Trophoblast cell (in vitro differentiated cells and primary cell): ENCODE measurements at regions not wholly inside any gene's neighbourhood (a gene's known extent, or its start where the extent isn't known, plus 50 kb on each side); places are given as distances from the start of the nearest gene placed in this dataset.

Source experiments
- DNase-seq, 2 donors: peaks; one replicate each; pipeline ENCODE4 v3.0.0-alpha.2; 2016
- H2AFZ ChIP-seq: 2 replicates; pipeline ENCODE4 v1.6.1; 2013; ENCODE audit warnings: low read length, moderate library complexity, mild to moderate bottlenecking; ENCODE audit not compliant: insufficient read depth, poor library complexity
- H2AK5ac ChIP-seq: 2 replicates; pipeline ENCODE4 v1.6.1; 2013; ENCODE audit warnings: mild to moderate bottlenecking, low read length
- H2BK120ac ChIP-seq: 2 replicates; pipeline ENCODE4 v1.6.1; 2013; ENCODE audit warnings: low read length, mild to moderate bottlenecking, moderate library complexity; ENCODE audit not compliant: insufficient read depth, poor library complexity
- H2BK12ac ChIP-seq: 2 replicates; pipeline ENCODE4 v1.6.1; 2013; ENCODE audit warnings: mild to moderate bottlenecking, low read length, moderate library complexity
- H2BK5ac ChIP-seq: 2 replicates; pipeline ENCODE4 v1.6.1; 2013; ENCODE audit warnings: low read length, low read depth, moderate library complexity, mild to moderate bottlenecking; ENCODE audit not compliant: poor library complexity
- H3K14ac ChIP-seq: 2 replicates; pipeline ENCODE4 v1.6.1; 2013; ENCODE audit warnings: mild to moderate bottlenecking, low read length
- H3K18ac ChIP-seq: 2 replicates; pipeline ENCODE4 v1.6.1; 2013; ENCODE audit warnings: mild to moderate bottlenecking, low read length
- H3K23ac ChIP-seq: 2 replicates; pipeline ENCODE4 v1.6.1; 2013; ENCODE audit warnings: low read length
- H3K27ac ChIP-seq: 2 replicates; pipeline ENCODE4 v1.5.1; 2013; ENCODE audit warnings: low read depth, mild to moderate bottlenecking, inconsistent platforms, low read length, moderate library complexity
- H3K27me3 ChIP-seq: 2 replicates; pipeline ENCODE4 v1.6.1; 2013; ENCODE audit warnings: inconsistent platforms, mild to moderate bottlenecking, low read length, moderate library complexity; ENCODE audit not compliant: insufficient read depth
- H3K36me3 ChIP-seq, 2 experiments: 1 replicate in 1 of 2; 2 replicates in 1 of 2; pipeline ENCODE4 v1.6.1; 2013; ENCODE audit warnings: low read length in 2 of 2, mild to moderate bottlenecking in 2 of 2, moderate library complexity in 1 of 2; ENCODE audit not compliant: insufficient read depth in 2 of 2, control insufficient read depth in 1 of 2
- H3K4ac ChIP-seq: 2 replicates; pipeline ENCODE4 v1.6.1; 2013; ENCODE audit warnings: low read depth, mild to moderate bottlenecking, low read length, moderate library complexity
- H3K4me1 ChIP-seq, 2 experiments: 1 replicate in 1 of 2; 2 replicates in 1 of 2; pipeline ENCODE4 v1.6.1; 2013; ENCODE audit warnings: low read length in 2 of 2, mild to moderate bottlenecking in 2 of 2, moderate library complexity in 1 of 2; ENCODE audit not compliant: insufficient read depth in 2 of 2, control insufficient read depth in 1 of 2
- H3K4me2 ChIP-seq: 2 replicates; pipeline ENCODE4 v1.6.1; 2013; ENCODE audit warnings: inconsistent platforms, mild to moderate bottlenecking, low read length, moderate library complexity
- H3K4me3 ChIP-seq: 2 replicates; pipeline ENCODE4 v1.5.1; 2013; ENCODE audit warnings: mild to moderate bottlenecking, low read depth, low read length, inconsistent platforms
- H3K79me1 ChIP-seq: one replicate; pipeline ENCODE4 v1.6.1; 2013; ENCODE audit warnings: low read length
- H3K79me2 ChIP-seq: 2 replicates; pipeline ENCODE4 v1.6.1; 2013; ENCODE audit warnings: low read length, mild to moderate bottlenecking; ENCODE audit not compliant: control insufficient read depth, insufficient read depth, poor library complexity
- H3K9ac ChIP-seq: 2 replicates; pipeline ENCODE4 v1.6.1; 2013; ENCODE audit warnings: mild to moderate bottlenecking, low read length
- H3K9me3 ChIP-seq: 2 replicates; pipeline ENCODE4 v1.6.1; 2013; ENCODE audit warnings: low read depth, mild to moderate bottlenecking, control low read depth, inconsistent platforms, low read length; ENCODE audit not compliant: insufficient read depth
- H4K12ac ChIP-seq: 2 replicates; pipeline ENCODE4 v1.6.1; 2013; ENCODE audit warnings: low read depth, mild to moderate bottlenecking, low read length, moderate library complexity
- H4K8ac ChIP-seq: 2 replicates; pipeline ENCODE4 v1.6.1; 2013; ENCODE audit warnings: low read depth, mild to moderate bottlenecking, low read length, moderate library complexity
- H4K91ac ChIP-seq: one replicate; pipeline ENCODE4 v1.6.1; 2013; ENCODE audit warnings: low read depth, mild to moderate bottlenecking, low read length, moderate library complexity
- WGBS: extraction: QIAGEN DNeasy Blood & Tissue Kit; methylation state at CpG from one replicate; pipeline ENCODE4 v1.1.7; 2013; ENCODE audit warnings: missing lambda C conversion rate; ENCODE audit not compliant: insufficient read length, insufficient coverage; ENCODE audit errors: extremely low coverage; 5-methylcytosine and 5-hydroxymethylcytosine counted together

DNA sequence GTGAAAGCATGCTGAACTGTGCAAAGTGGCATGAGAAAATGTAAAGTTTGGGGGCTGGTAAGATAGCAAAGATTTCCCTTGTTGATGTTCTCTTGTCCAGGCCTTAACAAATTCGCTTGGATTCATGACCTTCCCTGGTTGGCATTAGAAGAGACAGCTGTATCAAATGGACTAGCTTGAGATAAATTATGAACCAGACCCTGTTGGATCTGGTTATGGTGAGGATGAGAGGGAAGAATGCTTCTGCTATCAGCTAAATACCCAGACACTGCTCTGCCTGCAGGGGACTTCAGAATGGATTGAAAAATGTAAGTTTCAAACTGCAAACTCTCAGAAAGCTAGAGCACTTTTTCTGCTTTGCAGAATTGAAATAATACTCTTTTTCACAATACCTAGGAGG, 135.2 kb downstream of the EFNB2 start:
- no peak for DNase-seq
- Histone ChIP-seq H4K91ac (no peak overlapping the region), H2AK5ac (no peak overlapping the region)

GRCh38 chr13:106398289-106398688, 137.2 kb downstream of the EFNB2 start:
- H2AFZ ChIP-seq, result no peak overlapping the region
- H3K23ac ChIP-seq, result no peak overlapping the region
- no peak overlapping the region for H4K8ac ChIP-seq
- no peak overlapping the region for H2BK5ac ChIP-seq
- no peak overlapping the region for H4K12ac ChIP-seq
- no peak overlapping the region for H2AK5ac ChIP-seq
- no peak for DNase-seq
- no peak overlapping the region for H3K18ac ChIP-seq
- no peak overlapping the region for H3K27ac ChIP-seq
- no peaks in the 10 kb centered on the region for H3K36me3 ChIP-seq
- H4K91ac ChIP-seq, result no peak overlapping the region
- H3K79me2 ChIP-seq, result no peaks in the 10 kb centered on the region
- no peak overlapping the region for H3K4ac ChIP-seq
- no peaks in the 10 kb centered on the region for H3K9me3 ChIP-seq
- H2BK12ac ChIP-seq, result no peak overlapping the region
- no peak overlapping the region for H3K14ac ChIP-seq
- no peak overlapping the region for H3K4me3 ChIP-seq
- no peak overlapping the region for H2BK120ac ChIP-seq
- no CpG with 5 or more reads among the region's 1 CpG for WGBS
- no peaks in the 10 kb centered on the region for H3K27me3 ChIP-seq
- no peaks in the 10 kb centered on the region for H3K79me1 ChIP-seq
- no peak overlapping the region for H3K9ac ChIP-seq
- H3K4me1 ChIP-seq, result no peaks in the 10 kb centered on the region
- no peak overlapping the region for H3K4me2 ChIP-seq

More for the DNA sequence above, 135.2 kb downstream of the EFNB2 start:
- Histone ChIP-seq H3K9me3 (no peaks in the 10 kb centered on the region), H3K23ac (no peak overlapping the region), H3K4me2 (no peak overlapping the region), H3K4me1 (no peaks in the 10 kb centered on the region), H3K27me3 (no peaks in the 10 kb centered on the region), H3K4ac (no peak overlapping the region), H2BK120ac (no peak overlapping the region), H3K14ac (no peak overlapping the region), H2AFZ (no peak overlapping the region), H3K9ac (no peak overlapping the region), H3K18ac (no peak overlapping the region), H3K4me3 (no peak overlapping the region), H3K79me1 (no peaks in the 10 kb centered on the region), H4K8ac (no peak overlapping the region), H2BK12ac (no peak overlapping the region), H3K27ac (no peak overlapping the region), H4K12ac (no peak overlapping the region), H3K36me3 (no peaks in the 10 kb centered on the region), H2BK5ac (no peak overlapping the region), H3K79me2 (no peaks in the 10 kb centered on the region)
- no CpG with 5 or more reads among the region's 1 CpG for WGBS

- Histone ChIP-seq H3K23ac (no peak overlapping the region), H3K79me2 (no peaks in the 10 kb centered on the region), H2BK5ac (no peak overlapping the region), H2AK5ac (no peak overlapping the region), H2AFZ (no peak overlapping the region), H3K9ac (no peak overlapping the region), H4K91ac (no peak overlapping the region), H3K14ac (no peak overlapping the region), H3K27me3 (no peaks in the 10 kb centered on the region), H3K9me3 (peaks cover under 1% of the 10 kb centered on the region), H3K27ac (no peak overlapping the region), H3K4ac (no peak overlapping the region), H2BK12ac (no peak overlapping the region), H3K79me1 (peaks cover 2% of the 10 kb centered on the region), H3K36me3 (peaks cover 0 to under 1% of the 10 kb centered on the region in 2 experiments), H4K8ac (no peak overlapping the region), H3K4me3 (no peak overlapping the region), H3K18ac (no peak overlapping the region), H2BK120ac (no peak overlapping the region), H3K4me2 (no peak overlapping the region), H3K4me1 (peaks cover 3 to 8% of the 10 kb centered on the region in 2 experiments), H4K12ac (no peak overlapping the region)
- no peak for DNase-seq
- WGBS, result no CpG with 5 or more reads among the region's 4 CpGs
Measured at GRCh38 chr13:106393776-106394175, 141.7 kb downstream of the EFNB2 start.

GRCh38 chr13:106391681-106392080, 143.8 kb downstream of the EFNB2 start:
- no CpG with 5 or more reads among the region's 6 CpGs for WGBS
- Histone ChIP-seq H4K91ac (no peak overlapping the region), H3K79me1 (peaks cover 2% of the 10 kb centered on the region), H3K4me1 (peaks cover 3 to 8% of the 10 kb centered on the region in 2 experiments), H3K4me2 (peak overlapping the region; percentile 9), H3K18ac (no peak overlapping the region), H2AFZ (no peak overlapping the region), H3K79me2 (no peaks in the 10 kb centered on the region), H2BK5ac (no peak overlapping the region), H3K36me3 (peaks cover 3% of the 10 kb centered on the region in 2 experiments), H3K4me3 (no peak overlapping the region), H2BK120ac (no peak overlapping the region), H3K9me3 (peaks cover 3% of the 10 kb centered on the region), H3K4ac (no peak overlapping the region), H2BK12ac (no peak overlapping the region), H3K27me3 (no peaks in the 10 kb centered on the region), H3K27ac (peak overlapping the region; percentile 14), H4K8ac (no peak overlapping the region), H3K14ac (no peak overlapping the region), H3K23ac (no peak overlapping the region), H4K12ac (no peak overlapping the region), H2AK5ac (peak overlapping the region; percentile 1), H3K9ac (no peak overlapping the region)
- DNase-seq, result no peak
